Epithelial cell of proximal tubule (primary cell): ENCODE measurements at regions not wholly inside any gene's neighbourhood (a gene's known extent, or its start where the extent isn't known, plus 50 kb on each side); places are given as distances from the start of the nearest gene placed in this dataset.

Experiments
- DNase-seq: peaks from one replicate; pipeline ENCODE4 v3.0.0-alpha.2; 2011; ENCODE audit warnings: low read depth
- H3K4me3 ChIP-seq: 2 replicates; pipeline ENCODE4 v1.5.1; 2011; ENCODE audit warnings: low read depth, mild to moderate bottlenecking, low read length
- CTCF ChIP-seq: conservative IDR thresholded peaks from 2 replicates; pipeline ENCODE4 v1.5.1; 2012; ENCODE audit warnings: low read depth, mild to moderate bottlenecking, low read length

GRCh38 chr10:3239920-3240894, 67.6 kb upstream of the PITRM1 start:
- no peak for TF ChIP-seq CTCF
- H3K4me3 ChIP-seq = no peak overlapping the region
- DNase-seq = no peak

- H3K4me3 ChIP-seq = no peak overlapping the region
- TF ChIP-seq CTCF = peak; percentile 63
- no peak for DNase-seq
These were observed 66.7 kb upstream of the PITRM1 start for GRCh38 chr10:3239066-3239919.

- no peak overlapping the region for H3K4me3 ChIP-seq
- no peak for TF ChIP-seq CTCF
- DNase-seq = no peak
These were observed 65.7 kb upstream of the PITRM1 start for GRCh38 chr10:3238115-3238871.

- no peak for DNase-seq
- no peak overlapping the region for H3K4me3 ChIP-seq
- no peak for TF ChIP-seq CTCF
These were observed 64.9 kb upstream of the PITRM1 start for GRCh38 chr10:3237530-3237929.

GRCh38 chr10:3236644-3237404, 64.2 kb upstream of the PITRM1 start:
- no peak for DNase-seq
- no peak overlapping the region for H3K4me3 ChIP-seq
- no peak for TF ChIP-seq CTCF

GRCh38 chr10:3235996-3236510, 63.5 kb upstream of the PITRM1 start:
- no peak for TF ChIP-seq CTCF
- no peak for DNase-seq
- H3K4me3 ChIP-seq = no peak overlapping the region
